Tibial nerve (tissue), 3 donors: ENCODE measurements at regions not wholly inside any gene's neighbourhood (a gene's known extent, or its start where the extent isn't known, plus 50 kb on each side); places are given as distances from the start of the nearest gene placed in this dataset.

Experiments used
- CTCF ChIP-seq, 5 experiments: fragments of 200-600 bp in 3 of 5; fragments of 450-650 bp in 2 of 5; sonication (generic) in 3 of 5; IDR thresholded peaks; one replicate each; pipeline ENCODE4 v1.5.1; 2016 to 2019; ENCODE audit warnings: antibody characterized with exemption in 5 of 5, mild to moderate bottlenecking in 3 of 5, moderate library complexity in 2 of 5
- POLR2A ChIP-seq, 2 donors: fragments of 450-650 bp; IDR thresholded peaks; one replicate each; pipeline ENCODE4 v1.6.1; 2017; ENCODE audit warnings: antibody characterized with exemption in 2 of 2, mild to moderate bottlenecking in 2 of 2, moderate library complexity in 2 of 2

GRCh38 chr11:69908511-69909220, 89.5 kb upstream of the FGF3 start:
- TF ChIP-seq CTCF (IDR thresholded peaks at IDR 0.05): no peak
- no peak for TF ChIP-seq POLR2A (IDR thresholded peaks at IDR 0.05)
